Right hindlimb (tissue), 1 donor: ENCODE measurements at regions not wholly inside any gene's neighbourhood (a gene's known extent, or its start where the extent isn't known, plus 50 kb on each side); places are given as distances from the start of the nearest gene placed in this dataset.
A peak's percentile ranks its signal among the peaks of the same experiment; 100 is the strongest.
"Not testable (repeated sequence)": the region's sequence is repeated elsewhere in the genome, so short reads cannot be mapped to it uniquely, and the experiment has no call there.

Experiments used
- DNase-seq: peaks from one replicate; pipeline ENCODE4 v3.0.0-alpha.2; 2018

- DNase-seq = not testable (repeated sequence)
Measured at GRCh38 chr19:56981440-56981839, 138.3 kb upstream of the USP29 start.

- peak; percentile 30 for DNase-seq
Measured at GRCh38 chr19:56983171-56983570, 136.6 kb upstream of the USP29 start.

- DNase-seq = peak; percentile 1
Measured at GRCh38 chr19:56983804-56984203, 136.0 kb upstream of the USP29 start.

GRCh38 chr19:56986386-56986785 is 133.4 kb upstream of the USP29 start:
- DNase-seq = no peak

- peak; percentile 6 for DNase-seq
Measured at GRCh38 chr19:56987184-56987583, 132.6 kb upstream of the USP29 start.

- peak; percentile 3 for DNase-seq
Measured at GRCh38 chr19:56988299-56988698, 131.5 kb upstream of the USP29 start.

- no peak for DNase-seq
Measured at GRCh38 chr19:56991912-56992311, 127.9 kb upstream of the USP29 start.

- no peak for DNase-seq
Measured at GRCh38 chr19:56993851-56994250, 125.9 kb upstream of the USP29 start.

- no peak for DNase-seq
Measured at GRCh38 chr19:56994251-56995017, 125.4 kb upstream of the USP29 start.

- DNase-seq = no peak
Measured at GRCh38 chr19:56995303-56995702, 124.5 kb upstream of the USP29 start.

- DNase-seq = no peak
Measured at GRCh38 chr19:57002195-57002601, 117.6 kb upstream of the USP29 start.

GRCh38 chr19:57002710-57003109 is 117.1 kb upstream of the USP29 start:
- DNase-seq = peak; percentile 60

- DNase-seq = no peak
Measured at GRCh38 chr19:57004418-57004817, 115.4 kb upstream of the USP29 start.

GRCh38 chr19:57008432-57008831 is 111.4 kb upstream of the USP29 start:
- DNase-seq = no peak

GRCh38 chr19:57010541-57010940 is 109.2 kb upstream of the USP29 start:
- no peak for DNase-seq

- no peak for DNase-seq
Measured at GRCh38 chr19:57016076-57016475, 103.7 kb upstream of the USP29 start.

GRCh38 chr19:57016491-57016890 is 103.3 kb upstream of the USP29 start:
- DNase-seq = no peak

- DNase-seq = no peak
Measured at GRCh38 chr19:57025491-57025890, 94.3 kb upstream of the USP29 start.

- no peak for DNase-seq
Measured at GRCh38 chr19:57026476-57026875, 93.3 kb upstream of the USP29 start.

- DNase-seq = no peak
Measured at GRCh38 chr19:57027360-57027759, 92.4 kb upstream of the USP29 start.

GRCh38 chr19:57028804-57029525 is 90.8 kb upstream of the USP29 start:
- no peak for DNase-seq

- DNase-seq = no peak
Measured at GRCh38 chr19:57031106-57031505, 88.7 kb upstream of the USP29 start.

GRCh38 chr19:57033576-57033975 is 86.2 kb upstream of the USP29 start:
- no peak for DNase-seq

- no peak for DNase-seq
Measured at GRCh38 chr19:57034544-57034943, 85.2 kb upstream of the USP29 start.
